EH (cell line): ENCODE measurements at regions not wholly inside any gene's neighbourhood (a gene's known extent, or its start where the extent isn't known, plus 50 kb on each side); places are given as distances from the start of the nearest gene placed in this dataset.

Experiments used
- DNase-seq: peaks from one replicate; pipeline ENCODE4 v3.0.0-alpha.2; 2015; ENCODE audit warnings: low read depth

DNA sequence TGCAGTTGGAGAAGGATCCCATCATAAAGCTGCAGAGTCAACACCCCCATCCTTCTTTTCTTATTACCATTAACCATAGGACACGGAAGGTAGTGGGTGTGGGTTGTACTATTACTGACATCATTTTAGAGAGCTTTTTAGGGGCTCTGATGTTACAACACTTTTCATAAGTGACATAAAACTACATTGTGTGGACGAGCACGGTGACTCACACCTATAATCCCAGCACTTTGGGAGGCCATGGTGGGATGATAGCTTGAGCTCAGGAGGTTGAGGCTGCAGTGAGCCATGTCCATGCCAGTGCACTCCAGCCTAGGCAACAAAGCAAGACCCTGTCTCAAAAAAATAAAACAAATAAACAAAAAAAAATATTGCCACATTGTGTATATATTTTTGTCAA, 167.1 kb downstream of the DUSP6 start:
- DNase-seq = no peak

DNA sequence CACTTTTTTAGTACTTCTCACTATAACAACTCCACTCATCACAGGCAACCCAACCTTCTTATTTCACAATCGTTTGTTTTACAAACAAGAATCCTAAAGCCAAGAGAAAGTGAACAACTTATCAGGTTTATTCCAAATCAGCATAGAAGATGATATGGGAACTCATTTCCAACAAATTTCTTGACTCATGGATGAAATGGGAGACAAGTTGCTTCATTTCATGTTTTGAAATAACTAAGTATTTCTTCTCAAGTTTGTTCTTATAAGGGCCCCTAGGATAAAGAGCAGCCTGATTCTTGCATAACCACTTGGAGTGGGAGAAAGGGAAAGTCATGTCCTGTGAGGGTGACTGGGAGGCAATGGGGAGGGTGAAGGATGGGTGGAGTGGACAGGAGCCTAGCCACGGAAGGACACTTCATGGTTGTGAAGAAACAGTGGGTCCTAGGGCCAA, 168.3 kb downstream of the DUSP6 start:
- peak; percentile 43 for DNase-seq

DNA sequence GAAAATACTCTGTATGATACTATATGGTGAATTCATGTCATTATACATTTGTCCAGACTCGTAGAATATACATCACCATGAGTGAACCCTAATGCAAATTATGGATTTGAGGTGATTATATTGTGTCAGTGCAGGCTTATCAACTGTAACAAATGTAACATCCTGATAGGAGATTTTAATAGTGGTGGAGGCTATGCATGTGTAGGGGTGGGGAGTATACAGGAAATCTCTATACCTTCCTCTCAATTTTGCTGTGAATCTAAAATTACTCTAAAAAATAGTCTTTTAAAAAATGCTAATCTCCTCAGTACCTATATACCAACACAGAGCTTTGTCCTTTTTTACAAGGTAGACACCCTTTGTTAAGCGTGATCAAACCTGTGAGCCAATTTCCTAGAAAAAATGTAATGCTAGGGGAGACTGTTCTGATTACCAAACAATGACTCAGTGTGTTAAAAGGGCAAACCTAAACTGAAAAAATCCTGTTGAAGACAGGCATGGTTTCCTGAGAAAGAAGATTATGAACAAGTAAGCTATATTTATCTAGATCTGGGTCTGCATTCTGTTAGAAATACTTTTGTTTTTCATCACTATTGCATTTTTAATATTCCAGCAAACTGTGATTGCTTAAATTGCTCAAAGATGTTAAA, 170.9 kb downstream of the DUSP6 start:
- peak; percentile 68 for DNase-seq

DNA sequence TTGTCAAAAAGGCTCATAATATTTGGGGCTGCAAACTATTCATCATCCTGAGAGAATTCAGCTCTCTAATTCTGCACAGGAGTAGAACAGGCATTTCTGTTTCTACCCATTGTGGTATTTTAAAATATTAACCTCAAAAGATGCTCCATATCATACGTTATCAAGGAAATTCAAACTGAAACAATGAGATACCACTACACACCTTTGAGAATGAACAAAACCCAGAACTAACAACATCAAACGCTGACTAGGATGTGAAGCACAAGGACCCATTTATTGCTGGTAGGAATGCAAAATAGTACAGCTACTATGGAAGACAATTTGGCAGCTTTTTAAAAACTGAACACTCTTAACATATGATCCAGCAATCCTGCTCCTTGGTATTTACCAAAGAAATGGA, 171.8 kb downstream of the DUSP6 start:
- no peak for DNase-seq

DNA sequence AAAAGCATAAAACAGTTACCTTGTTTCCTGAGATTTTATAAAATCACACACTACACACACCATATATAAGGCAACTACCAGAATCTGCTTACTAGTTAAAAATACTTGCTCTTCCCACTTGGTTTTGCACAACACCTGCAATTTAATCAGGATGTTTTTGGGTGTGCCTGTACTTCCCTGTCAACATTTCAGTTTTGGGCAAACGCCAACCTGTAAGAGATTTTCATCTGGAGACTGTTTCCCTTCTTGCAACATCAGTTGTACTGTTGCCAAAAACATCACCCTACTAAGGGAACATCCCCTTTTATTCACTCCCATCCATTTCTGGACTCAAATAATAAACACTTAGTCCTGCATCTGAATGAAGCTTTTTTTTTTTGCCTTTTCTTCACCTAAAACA, 172.3 kb downstream of the DUSP6 start:
- peak; percentile 77 for DNase-seq

DNA sequence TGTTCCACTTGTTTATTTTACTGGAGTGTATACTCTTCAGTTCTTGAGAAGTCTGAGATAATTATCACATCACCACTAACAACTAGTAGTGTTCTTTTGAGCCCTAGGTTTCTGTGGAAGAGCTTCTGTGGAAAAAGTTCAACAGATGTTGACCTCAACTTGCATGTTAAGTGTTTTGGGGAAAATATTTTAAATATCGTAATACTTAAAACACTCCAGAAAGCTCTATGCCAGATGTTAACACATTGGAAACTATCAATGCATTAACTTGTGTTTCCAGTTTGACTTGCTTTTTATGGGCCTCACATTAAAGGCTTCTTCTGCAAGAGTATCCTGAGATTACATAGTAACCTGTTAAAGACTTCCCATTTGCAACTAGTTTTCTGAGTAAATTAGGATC, 173.1 kb downstream of the DUSP6 start:
- peak; percentile 11 for DNase-seq

DNA sequence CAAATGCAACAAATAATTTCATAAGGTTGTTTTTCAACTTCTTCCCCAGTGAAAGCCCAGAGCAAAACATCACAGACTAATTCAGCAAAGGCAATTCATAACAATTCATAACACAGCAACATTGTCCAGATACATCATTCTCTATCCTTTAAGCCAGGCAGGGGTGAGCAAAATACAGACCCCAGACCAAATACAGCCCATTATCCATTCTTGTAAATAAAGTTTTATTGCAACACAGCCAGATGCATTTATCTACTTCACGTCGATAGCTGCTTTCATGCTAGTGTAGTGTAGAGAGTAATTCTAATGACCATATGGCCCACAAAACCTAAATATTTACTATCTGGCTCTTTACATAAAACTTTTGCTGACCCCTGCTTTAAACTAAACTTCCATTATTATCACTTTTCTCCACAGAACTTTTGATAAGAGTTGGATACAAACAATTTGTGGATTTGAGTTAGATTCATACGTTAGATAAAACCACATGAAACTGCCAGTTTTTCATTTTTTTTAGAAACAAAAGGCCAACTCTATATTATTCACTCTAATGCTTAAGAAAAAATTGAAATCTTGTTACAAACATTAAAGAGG, 174.4 kb downstream of the DUSP6 start:
- DNase-seq = no peak

DNA sequence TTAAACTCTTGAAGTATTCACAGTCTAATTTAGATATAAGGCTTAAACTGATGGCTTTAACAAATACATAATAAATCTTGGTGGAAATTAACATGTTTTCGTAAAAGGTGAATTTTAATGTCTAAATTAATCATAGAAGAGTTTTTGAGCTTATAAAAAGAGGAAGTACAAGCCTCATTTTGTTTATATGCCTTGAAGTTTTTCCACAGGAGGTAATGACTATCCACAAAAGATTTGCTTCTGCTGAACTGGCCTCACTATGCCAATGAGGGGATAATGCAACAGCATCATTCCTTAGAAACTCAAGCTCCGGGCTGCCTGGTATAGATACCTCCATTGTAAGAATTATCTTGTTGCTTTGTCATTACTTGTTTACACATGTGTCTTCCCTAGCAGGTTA, 175.6 kb downstream of the DUSP6 start:
- no peak for DNase-seq

DNA sequence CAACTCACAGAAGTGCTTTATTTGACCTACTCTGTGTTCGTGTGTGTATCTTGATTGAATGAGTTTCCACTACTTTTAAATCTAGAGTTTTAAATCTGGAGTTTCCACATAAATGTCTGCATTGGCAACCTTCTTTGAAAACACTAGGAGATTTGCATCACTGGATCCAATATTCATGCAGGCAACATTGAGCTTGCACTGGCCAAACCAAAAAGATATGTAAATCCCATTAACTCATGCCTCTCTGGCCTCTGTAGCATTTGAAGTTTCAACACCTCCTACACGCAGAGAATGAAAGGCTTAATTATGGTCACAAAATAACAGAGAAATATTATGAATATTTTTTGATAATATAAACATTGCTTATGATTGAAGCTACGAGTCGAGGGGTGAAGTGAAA, 178.6 kb downstream of the DUSP6 start:
- no peak for DNase-seq

DNA sequence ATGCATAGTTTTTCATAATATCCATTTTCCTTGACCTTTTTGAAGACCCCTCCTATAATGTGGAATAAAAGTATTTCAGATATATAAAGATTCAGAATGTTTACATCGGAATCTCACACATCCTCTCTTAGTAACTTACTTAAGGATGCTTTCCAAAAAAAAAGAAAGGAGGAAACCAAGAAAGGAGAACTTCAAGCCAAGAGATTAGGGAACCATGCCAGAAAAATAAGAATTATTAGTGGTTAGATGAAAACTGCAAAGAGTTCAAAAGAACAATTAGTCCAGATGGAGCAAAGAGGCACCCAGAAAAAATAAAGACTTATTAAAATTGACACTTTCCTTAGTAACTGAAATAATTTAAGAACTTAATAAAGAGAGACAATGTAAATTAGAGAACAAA, 179.2 kb downstream of the DUSP6 start:
- DNase-seq = no peak

DNA sequence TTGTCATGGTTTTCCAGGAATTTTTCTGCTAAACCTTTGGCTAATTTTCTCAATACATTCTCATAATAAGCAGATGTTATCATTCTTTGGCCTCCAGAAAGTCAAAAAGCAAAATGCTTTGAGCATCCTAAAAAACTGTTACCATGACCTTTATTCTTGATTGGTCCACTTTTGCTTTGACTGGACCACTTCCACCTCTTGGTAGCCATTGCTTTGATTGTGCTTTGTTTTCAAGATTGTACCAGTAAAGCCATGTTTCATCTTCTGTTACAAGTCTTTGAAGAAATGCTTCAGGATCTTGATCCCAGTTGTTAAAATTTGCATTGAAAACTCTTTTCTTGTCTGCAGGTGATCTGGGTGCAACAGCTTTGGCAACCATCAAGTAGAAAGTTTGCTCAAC, 180.1 kb downstream of the DUSP6 start:
- no peak for DNase-seq

DNA sequence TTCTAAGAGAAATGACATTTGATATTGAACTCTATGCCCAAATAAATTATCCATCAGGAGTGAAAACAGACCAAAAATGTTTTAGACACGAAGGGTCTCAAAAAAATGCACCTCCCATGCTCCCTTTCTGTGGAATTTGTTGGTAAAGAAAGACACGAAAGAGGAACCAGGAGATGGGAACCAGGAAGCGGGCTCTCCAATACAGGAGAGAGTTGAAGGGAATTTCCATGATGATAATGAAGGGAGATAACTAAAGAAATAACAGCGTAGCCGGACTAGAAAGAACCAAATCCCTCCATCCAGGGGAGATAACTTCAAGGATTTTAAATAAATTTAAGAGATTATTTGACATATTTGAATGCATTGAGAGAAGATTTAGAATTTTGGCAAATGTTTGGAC, 183.0 kb downstream of the DUSP6 start:
- DNase-seq = no peak

DNA sequence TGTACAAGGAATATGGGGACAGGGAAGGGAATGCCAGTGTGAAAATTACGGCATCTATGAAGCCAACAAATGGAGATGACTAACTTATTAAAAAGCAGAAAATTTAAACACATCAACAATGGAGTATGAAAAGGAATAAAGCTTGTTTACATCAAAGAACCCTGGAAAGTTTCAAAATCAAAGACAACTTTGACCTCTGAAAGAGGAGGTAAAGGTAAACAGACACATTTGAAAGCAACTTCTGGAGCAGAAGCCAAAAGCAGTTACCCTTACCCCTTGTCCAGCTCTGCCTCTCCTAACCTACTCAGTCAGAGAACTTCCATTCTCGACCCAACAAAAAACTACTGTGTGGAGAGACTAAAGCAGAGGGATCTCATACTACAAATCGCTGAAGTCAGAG, 184.3 kb downstream of the DUSP6 start:
- DNase-seq = no peak

DNA sequence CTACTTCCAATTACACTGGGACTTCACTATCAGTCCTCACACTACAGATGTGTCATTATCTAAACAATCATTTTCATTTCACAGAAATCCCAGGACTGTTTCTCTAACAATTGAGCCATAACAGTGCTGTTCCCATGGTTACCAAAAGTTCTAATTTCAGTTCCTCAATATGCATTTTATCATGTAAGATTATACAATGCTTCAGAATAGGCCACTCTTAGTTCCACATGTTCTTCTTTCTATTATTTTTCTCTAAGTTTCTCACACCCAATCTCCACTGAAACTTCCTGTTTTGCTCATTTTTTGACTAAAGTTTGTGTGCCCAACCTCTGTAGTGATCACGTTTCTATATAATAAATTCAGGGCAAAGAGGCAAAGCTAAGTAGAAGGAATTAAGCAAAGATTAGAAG, 185.8 kb downstream of the DUSP6 start:
- DNase-seq = peak; percentile 82

DNA sequence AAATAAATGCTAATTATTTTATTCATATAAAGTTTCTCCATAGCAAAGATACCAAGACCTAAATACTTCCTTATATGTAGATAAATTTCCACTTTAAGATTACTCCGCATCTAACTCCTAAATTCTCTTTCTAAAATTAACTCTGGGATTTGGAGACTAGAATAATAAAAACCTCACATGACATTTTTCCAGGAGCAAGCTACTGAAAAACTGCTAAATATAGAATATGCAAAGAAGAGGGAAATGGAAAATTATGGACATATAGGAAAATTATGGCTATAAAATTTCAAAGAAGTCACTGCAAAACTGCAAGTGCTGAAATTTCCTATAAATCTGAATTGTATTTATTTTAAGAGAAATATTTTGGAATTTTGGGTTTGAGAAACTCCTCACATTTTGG, 186.2 kb downstream of the DUSP6 start:
- no peak for DNase-seq

DNA sequence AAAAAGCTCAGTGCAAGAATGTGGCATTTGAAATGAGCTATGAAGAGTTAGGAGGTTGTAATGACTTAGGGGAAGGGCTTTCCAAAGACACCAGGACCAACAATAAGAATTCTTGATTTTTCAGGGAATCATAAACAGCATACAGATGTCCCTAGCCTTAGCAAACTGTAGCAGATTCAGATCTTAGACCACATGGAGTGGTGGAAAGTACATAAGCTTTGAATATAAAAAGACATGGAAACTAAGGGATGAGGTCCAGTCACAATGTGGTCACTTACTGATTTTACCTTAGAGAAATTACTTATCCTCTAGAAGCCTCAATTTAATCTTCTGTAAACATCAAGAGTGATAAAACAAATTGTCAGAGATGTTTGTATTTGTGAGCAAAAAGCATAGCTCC, 186.6 kb downstream of the DUSP6 start:
- no peak for DNase-seq

DNA sequence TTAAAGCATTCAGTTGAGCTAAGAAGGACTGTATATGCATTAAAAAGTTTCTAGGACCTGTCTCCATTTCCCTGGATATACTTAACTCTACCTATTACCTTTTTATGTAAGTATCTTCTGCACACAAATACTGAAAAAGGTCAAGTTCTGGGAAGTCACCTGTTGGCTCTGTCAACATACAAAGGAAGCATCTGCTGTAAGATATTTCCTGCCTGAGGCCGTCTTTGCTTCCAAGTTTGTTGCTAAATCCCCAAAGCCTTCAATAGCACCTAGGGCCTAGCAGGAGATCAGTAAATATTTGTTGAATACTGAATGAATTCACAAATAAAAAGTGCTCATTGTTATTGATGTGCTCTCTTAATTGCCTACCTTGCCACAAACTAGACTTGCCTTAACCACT, 188.4 kb downstream of the DUSP6 start:
- DNase-seq = no peak

DNA sequence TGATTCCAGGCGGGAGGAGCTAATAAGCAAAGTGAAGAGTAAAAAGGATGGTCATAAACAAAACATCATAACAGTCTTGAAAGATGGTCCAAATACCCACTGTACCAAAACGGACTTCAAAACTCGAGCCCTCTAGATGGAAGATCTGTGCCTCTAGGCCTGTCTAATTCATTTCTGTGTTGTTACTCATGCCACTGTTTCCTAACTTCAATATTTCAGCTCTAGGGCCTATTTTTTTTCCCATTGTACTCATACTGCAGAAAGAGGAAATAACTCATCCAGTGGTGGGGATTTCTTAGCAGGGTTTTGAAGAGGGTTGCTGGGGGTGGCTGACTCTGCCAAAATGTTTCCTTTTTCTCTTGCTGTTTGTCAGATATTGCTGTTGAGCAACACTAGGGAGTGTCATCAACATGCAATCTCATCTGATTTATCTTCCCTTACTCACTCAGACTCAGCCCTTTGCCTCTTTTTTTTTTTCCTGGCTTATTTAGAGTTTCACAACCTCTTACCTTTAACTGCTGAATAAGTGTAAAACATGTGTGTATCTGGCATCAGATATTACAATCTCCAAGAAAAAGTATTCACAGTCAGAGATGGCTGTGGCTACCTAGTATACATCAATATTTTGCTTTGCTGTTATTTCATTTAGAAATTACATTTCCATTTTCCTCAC, 189.6 kb downstream of the DUSP6 start:
- DNase-seq = peak; percentile 99

DNA sequence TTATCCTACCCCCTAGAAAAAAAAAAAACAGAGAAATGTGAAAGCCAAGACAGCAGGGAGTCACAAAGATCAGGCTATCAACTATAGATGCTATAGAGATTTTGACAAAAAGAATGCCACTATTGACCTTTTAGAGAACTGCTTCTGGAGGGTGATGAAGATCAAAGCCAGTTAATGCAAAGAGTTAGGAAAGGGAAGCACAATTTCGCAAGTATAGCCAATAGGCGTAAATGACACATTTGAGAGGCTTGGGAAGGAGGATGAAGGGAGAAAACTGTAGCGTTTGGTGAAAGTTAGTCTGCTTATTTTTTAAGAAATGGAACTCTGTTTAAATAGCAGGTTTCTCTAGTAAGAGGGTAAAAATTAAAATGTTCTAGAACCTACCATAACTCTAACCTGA, 190.7 kb downstream of the DUSP6 start:
- no peak for DNase-seq

DNA sequence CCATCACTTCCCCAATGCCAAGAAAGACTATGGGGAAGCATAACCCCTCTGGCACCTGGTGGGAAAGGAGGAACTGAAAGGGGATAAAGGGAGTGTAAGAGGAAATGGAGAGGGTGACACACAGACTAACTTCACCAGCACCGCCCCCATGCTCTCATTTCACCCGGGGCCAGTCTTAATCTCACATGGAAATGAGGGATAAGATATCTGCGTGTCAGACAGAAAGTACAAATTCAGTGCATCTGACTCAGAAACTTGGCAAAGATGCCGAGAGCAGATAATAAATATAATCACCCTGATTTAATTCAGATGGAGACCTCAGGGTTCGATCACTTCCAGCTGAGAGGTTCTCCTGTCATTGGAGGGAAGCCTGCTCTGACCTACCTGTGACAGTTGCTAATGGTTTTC, 191.6 kb downstream of the DUSP6 start:
- peak; percentile 91 for DNase-seq

DNA sequence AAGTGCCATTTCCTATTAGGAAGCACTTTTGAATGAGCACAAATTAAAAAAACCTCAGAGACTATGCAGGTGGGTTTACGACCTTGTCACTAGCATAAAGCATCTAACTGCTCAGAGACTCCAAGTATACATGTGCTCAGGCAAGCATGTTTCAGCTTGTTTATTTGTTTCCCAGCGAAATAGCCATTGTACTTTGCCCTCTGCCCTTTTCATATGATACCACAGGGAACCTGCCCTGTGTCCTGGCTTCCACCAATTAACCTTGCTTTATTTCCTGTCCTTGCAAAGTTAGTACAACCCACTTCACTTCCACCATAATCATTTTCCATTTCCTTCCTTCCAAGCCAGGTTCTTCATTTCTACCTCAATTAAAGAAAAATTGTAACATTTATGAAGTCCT, 194.9 kb downstream of the DUSP6 start:
- DNase-seq = no peak

DNA sequence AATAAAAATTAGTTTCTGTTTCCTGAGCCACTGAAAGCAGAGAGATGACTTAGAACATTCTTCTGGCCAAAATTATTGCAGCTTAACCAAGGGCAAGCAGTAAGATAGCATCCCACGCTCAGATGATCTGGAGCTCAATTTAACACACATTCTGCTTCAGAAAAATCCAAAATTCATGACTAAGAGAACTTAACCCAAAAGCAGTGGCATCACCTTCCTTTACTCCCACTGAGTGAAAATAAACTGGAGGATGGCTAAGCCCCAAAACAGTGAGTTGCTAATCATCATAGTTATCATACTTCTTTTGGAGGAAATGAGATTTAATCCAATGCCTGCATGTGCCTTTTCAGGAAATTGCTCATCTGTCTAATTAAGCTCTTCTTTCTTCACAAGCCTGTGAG, 195.4 kb downstream of the DUSP6 start:
- DNase-seq = peak; percentile 92

DNA sequence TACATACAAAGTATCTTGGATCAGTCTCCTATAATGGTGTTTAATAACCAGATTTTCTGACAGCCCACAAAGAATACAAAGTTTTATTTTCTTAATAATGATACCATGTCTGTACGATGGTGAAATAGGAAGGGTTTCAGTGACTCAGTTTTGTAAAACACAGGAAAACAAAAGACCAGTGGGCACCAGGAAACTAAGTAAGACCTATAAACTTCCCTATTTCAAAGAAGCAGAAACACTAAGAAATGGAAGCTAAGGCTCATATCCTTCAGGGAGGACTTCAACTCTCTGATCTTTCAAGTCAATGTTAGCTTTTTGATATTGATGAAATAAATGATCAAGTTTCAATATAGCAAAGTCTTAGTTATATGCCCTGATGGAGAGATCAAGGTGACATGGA, 196.0 kb downstream of the DUSP6 start:
- peak; percentile 16 for DNase-seq

DNA sequence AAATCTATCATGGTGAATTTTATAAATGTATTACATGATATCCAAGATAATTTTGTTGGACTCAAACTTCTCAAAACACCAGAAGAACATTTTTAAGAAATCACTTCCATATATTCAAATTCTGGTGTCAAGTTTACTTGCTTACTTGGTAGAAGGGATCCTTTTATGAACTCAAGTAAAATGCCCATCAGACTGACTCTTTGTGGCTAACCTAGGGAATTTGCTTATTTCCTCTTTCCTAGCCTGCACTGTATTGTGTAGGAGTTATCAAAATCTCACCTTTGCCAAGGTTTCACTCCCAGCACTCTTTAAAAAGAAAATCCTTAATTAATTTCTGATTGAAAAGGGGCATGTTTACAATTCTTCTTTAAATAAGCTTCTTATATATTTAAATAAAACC, 196.5 kb downstream of the DUSP6 start:
- no peak for DNase-seq
